SK-N-SH (cell line): ENCODE measurements at regions not wholly inside any gene's neighbourhood (a gene's known extent, or its start where the extent isn't known, plus 50 kb on each side); places are given as distances from the start of the nearest gene placed in this dataset.

Experiments
- MXI1 ChIP-seq: IDR thresholded peaks from 2 replicates; pipeline ENCODE4 v1.6.1; 2012; ENCODE audit warnings: mild to moderate bottlenecking, low read depth, low read length, improper control_type of control experiment
- NRF1 ChIP-seq: IDR thresholded peaks from 2 replicates; pipeline ENCODE4 v1.6.1; 2012; ENCODE audit warnings: low read depth, mild to moderate bottlenecking, low read length

DNA sequence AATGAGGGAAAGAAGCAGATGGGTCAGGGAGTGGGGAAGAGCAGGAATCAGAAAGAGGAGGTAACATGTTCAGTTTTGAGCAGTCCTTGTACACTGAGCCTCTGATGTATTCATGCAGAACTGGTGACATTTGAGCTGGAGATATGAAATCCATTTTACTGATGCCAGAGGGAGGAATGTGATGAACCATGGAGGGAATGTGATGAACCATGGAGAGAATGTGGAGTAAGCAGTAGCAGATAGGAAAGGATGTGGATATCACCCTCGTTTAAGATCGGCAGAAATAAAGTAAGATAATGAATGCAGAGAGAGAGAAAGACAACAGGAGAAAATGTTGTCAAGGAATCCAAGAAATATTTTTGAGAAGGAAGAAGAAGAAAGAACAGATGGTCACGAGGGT lies 231.6 kb downstream of the TBXT start:
- TF ChIP-seq MXI1, result no peak
- TF ChIP-seq NRF1, result no peak
